Activated naive CD8-positive, alpha-beta T cell treated with anti-CD3 and anti-CD28 coated beads, Interleukin-2, amount 50 U/mL, for 24 hours (primary cell): ENCODE measurements at regions not wholly inside any gene's neighbourhood (a gene's known extent, or its start where the extent isn't known, plus 50 kb on each side); places are given as distances from the start of the nearest gene placed in this dataset.
"Not testable (repeated sequence)": the region's sequence is repeated elsewhere in the genome, so short reads cannot be mapped to it uniquely, and the experiment has no call there.

Source experiments
- ATAC-seq: fragments of 150-1000 bp; cut with Tn5 transposase; one replicate; pipeline ENCODE4 v1.10.0; 2021
- DNase-seq: peaks from one replicate; pipeline ENCODE4 v3.0.0; 2021
- H3K27ac Mint-ChIP-seq: one replicate; pipeline ENCODE4 v1.8.0; 2021; ENCODE audit warnings: mild to moderate bottlenecking, mixed read lengths
- H3K27me3 Mint-ChIP-seq: one replicate; pipeline ENCODE4 v1.8.0; 2021; ENCODE audit warnings: mixed read lengths
- H3K36me3 Mint-ChIP-seq: one replicate; pipeline ENCODE4 v1.8.0; 2021; ENCODE audit warnings: low read depth, mixed read lengths
- H3K4me1 Mint-ChIP-seq: one replicate; pipeline ENCODE4 v1.8.0; 2021; ENCODE audit warnings: mixed read lengths
- H3K4me3 Mint-ChIP-seq: one replicate; pipeline ENCODE4 v1.8.0; 2021; ENCODE audit warnings: mild to moderate bottlenecking, moderate library complexity, mixed read lengths
- H3K9me3 Mint-ChIP-seq: one replicate; pipeline ENCODE4 v1.8.0; 2021; ENCODE audit warnings: mixed read lengths

- DNase-seq = no peak
Measured at GRCh38 chr21:31420354-31420753, 76.3 kb upstream of the TIAM1 start.

GRCh38 chr21:31418377-31419001 lies 74.4 kb upstream of the TIAM1 start:
- no peak overlapping the region for H3K4me3 Mint-ChIP-seq
- no peak overlapping the region for H3K27ac Mint-ChIP-seq
- DNase-seq (no peak), ATAC-seq (no peak)
- H3K4me1 Mint-ChIP-seq = peaks cover 6% of the 10 kb centered on the region
- peaks cover 13% of the 10 kb centered on the region for H3K9me3 Mint-ChIP-seq
- peaks cover 7% of the 10 kb centered on the region for H3K36me3 Mint-ChIP-seq
- no peaks in the 10 kb centered on the region for H3K27me3 Mint-ChIP-seq

More at GRCh38 chr21:31420354-31420753, 76.3 kb upstream of the TIAM1 start:
- no peak overlapping the region for H3K27ac Mint-ChIP-seq
- peaks cover 5% of the 10 kb centered on the region for H3K4me1 Mint-ChIP-seq
- H3K4me3 Mint-ChIP-seq = no peak overlapping the region
- peaks cover 7% of the 10 kb centered on the region for H3K36me3 Mint-ChIP-seq
- peaks cover 12% of the 10 kb centered on the region for H3K9me3 Mint-ChIP-seq
- H3K27me3 Mint-ChIP-seq = no peaks in the 10 kb centered on the region
- no peak for ATAC-seq

GRCh38 chr21:31417214-31417613 lies 73.2 kb upstream of the TIAM1 start:
- peaks cover 13% of the 10 kb centered on the region for H3K9me3 Mint-ChIP-seq
- not testable (repeated sequence) for H3K27ac Mint-ChIP-seq, DNase-seq, H3K4me3 Mint-ChIP-seq, H3K4me1 Mint-ChIP-seq, H3K36me3 Mint-ChIP-seq, H3K27me3 Mint-ChIP-seq
- ATAC-seq = peak; percentile 65

- no peak overlapping the region for H3K27ac Mint-ChIP-seq
- ATAC-seq = no peak
- peaks cover 7% of the 10 kb centered on the region for H3K36me3 Mint-ChIP-seq
- H3K4me1 Mint-ChIP-seq = peaks cover 6% of the 10 kb centered on the region
- H3K9me3 Mint-ChIP-seq = peaks cover 13% of the 10 kb centered on the region
- no peak for DNase-seq
- H3K4me3 Mint-ChIP-seq = no peak overlapping the region
- no peaks in the 10 kb centered on the region for H3K27me3 Mint-ChIP-seq
Measured at GRCh38 chr21:31416465-31416864, 72.4 kb upstream of the TIAM1 start.

- H3K9me3 Mint-ChIP-seq = peaks cover 13% of the 10 kb centered on the region
- no peak overlapping the region for H3K27ac Mint-ChIP-seq
- no peak for ATAC-seq
- peaks cover 7% of the 10 kb centered on the region for H3K36me3 Mint-ChIP-seq
- no peak overlapping the region for H3K4me3 Mint-ChIP-seq
- H3K27me3 Mint-ChIP-seq = no peaks in the 10 kb centered on the region
- DNase-seq = no peak
- peaks cover 6% of the 10 kb centered on the region for H3K4me1 Mint-ChIP-seq
Measured at GRCh38 chr21:31414263-31415000, 70.4 kb upstream of the TIAM1 start.

GRCh38 chr21:31413698-31414097 lies 69.6 kb upstream of the TIAM1 start:
- H3K4me1 Mint-ChIP-seq = peaks cover 9% of the 10 kb centered on the region
- peaks cover 7% of the 10 kb centered on the region for H3K36me3 Mint-ChIP-seq
- no peak overlapping the region for H3K4me3 Mint-ChIP-seq
- DNase-seq = no peak
- peaks cover 13% of the 10 kb centered on the region for H3K9me3 Mint-ChIP-seq
- no peaks in the 10 kb centered on the region for H3K27me3 Mint-ChIP-seq
- H3K27ac Mint-ChIP-seq = no peak overlapping the region
- ATAC-seq = no peak

- no peak overlapping the region for H3K27ac Mint-ChIP-seq
- no peaks in the 10 kb centered on the region for H3K36me3 Mint-ChIP-seq
- DNase-seq (no peak), ATAC-seq (peak; percentile 45)
- H3K9me3 Mint-ChIP-seq = peaks cover 4% of the 10 kb centered on the region
- peaks cover 22% of the 10 kb centered on the region for H3K4me1 Mint-ChIP-seq
- no peaks in the 10 kb centered on the region for H3K27me3 Mint-ChIP-seq
- H3K4me3 Mint-ChIP-seq = no peak overlapping the region
Measured at GRCh38 chr21:31410499-31411131, 66.6 kb upstream of the TIAM1 start.

GRCh38 chr21:31409831-31410487 lies 65.9 kb upstream of the TIAM1 start:
- no peaks in the 10 kb centered on the region for H3K27me3 Mint-ChIP-seq
- DNase-seq (no peak), ATAC-seq (no peak)
- no peaks in the 10 kb centered on the region for H3K9me3 Mint-ChIP-seq
- H3K27ac Mint-ChIP-seq = no peak overlapping the region
- H3K4me3 Mint-ChIP-seq = no peak overlapping the region
- H3K36me3 Mint-ChIP-seq = no peaks in the 10 kb centered on the region
- peaks cover 26% of the 10 kb centered on the region for H3K4me1 Mint-ChIP-seq

GRCh38 chr21:31408301-31409088 lies 64.4 kb upstream of the TIAM1 start:
- no peak for ATAC-seq
- DNase-seq = no peak
- peak overlapping the region; percentile 27 for H3K27ac Mint-ChIP-seq
- H3K36me3 Mint-ChIP-seq = no peaks in the 10 kb centered on the region
- no peak overlapping the region for H3K4me3 Mint-ChIP-seq
- H3K27me3 Mint-ChIP-seq = no peaks in the 10 kb centered on the region
- peaks cover 32% of the 10 kb centered on the region for H3K4me1 Mint-ChIP-seq
- H3K9me3 Mint-ChIP-seq = no peaks in the 10 kb centered on the region

- no peak overlapping the region for H3K4me3 Mint-ChIP-seq
- DNase-seq = no peak
- no peaks in the 10 kb centered on the region for H3K9me3 Mint-ChIP-seq
- H3K27me3 Mint-ChIP-seq = no peaks in the 10 kb centered on the region
- ATAC-seq = peak; percentile 73
- peaks cover 32% of the 10 kb centered on the region for H3K4me1 Mint-ChIP-seq
- no peaks in the 10 kb centered on the region for H3K36me3 Mint-ChIP-seq
- H3K27ac Mint-ChIP-seq = no peak overlapping the region
Measured at GRCh38 chr21:31406510-31406909, 62.4 kb upstream of the TIAM1 start.

GRCh38 chr21:31405604-31406003 lies 61.5 kb upstream of the TIAM1 start:
- DNase-seq (no peak), ATAC-seq (peak; percentile 52)
- no peaks in the 10 kb centered on the region for H3K27me3 Mint-ChIP-seq
- H3K4me1 Mint-ChIP-seq = peaks cover 32% of the 10 kb centered on the region
- H3K27ac Mint-ChIP-seq = no peak overlapping the region
- H3K4me3 Mint-ChIP-seq = no peak overlapping the region
- H3K9me3 Mint-ChIP-seq = no peaks in the 10 kb centered on the region
- H3K36me3 Mint-ChIP-seq = no peaks in the 10 kb centered on the region

- peaks cover 39% of the 10 kb centered on the region for H3K4me1 Mint-ChIP-seq
Measured at GRCh38 chr21:31403596-31404333, 59.7 kb upstream of the TIAM1 start.

GRCh38 chr21:31399591-31399990 lies 55.5 kb upstream of the TIAM1 start:
- no peak for DNase-seq
- Mint-ChIP-seq H3K9me3 (no peaks in the 10 kb centered on the region), H3K27me3 (no peaks in the 10 kb centered on the region), H3K36me3 (no peaks in the 10 kb centered on the region), H3K4me1 (peaks cover 39% of the 10 kb centered on the region), H3K4me3 (no peak overlapping the region), H3K27ac (no peak overlapping the region)
- ATAC-seq = no peak

More at GRCh38 chr21:31403596-31404333, 59.7 kb upstream of the TIAM1 start:
- Mint-ChIP-seq H3K36me3 (no peaks in the 10 kb centered on the region), H3K9me3 (no peaks in the 10 kb centered on the region), H3K27ac (no peak overlapping the region), H3K27me3 (no peaks in the 10 kb centered on the region), H3K4me3 (no peak overlapping the region)
- no peak for ATAC-seq
- no peak for DNase-seq
